CD4-positive, alpha-beta T cell treated with Interleukin-21 for 1 hour (primary cell): ENCODE measurements at regions not wholly inside any gene's neighbourhood (a gene's known extent, or its start where the extent isn't known, plus 50 kb on each side); places are given as distances from the start of the nearest gene placed in this dataset.

ENCODE experiments used
- DNase-seq: peaks from one replicate; pipeline ENCODE4 v3.0.0-alpha.2; 2020

- no peak for DNase-seq
These were observed 50.9 kb upstream of the CPNE8 start for GRCh38 chr12:38956337-38956736.
